GM19239 (cell line): ENCODE measurements at regions not wholly inside any gene's neighbourhood (a gene's known extent, or its start where the extent isn't known, plus 50 kb on each side); places are given as distances from the start of the nearest gene placed in this dataset.

ENCODE experiments used
- DNase-seq: peaks from one replicate; pipeline ENCODE4 v3.0.0; 2011; ENCODE audit warnings: low spot score; ENCODE audit not compliant: insufficient read length
- FAIRE-seq: peaks from 2 replicates; lab custom pipeline; 2011; peaks lifted over from hg19 to GRCh38; lab: Jason Lieb, UNC

DNA sequence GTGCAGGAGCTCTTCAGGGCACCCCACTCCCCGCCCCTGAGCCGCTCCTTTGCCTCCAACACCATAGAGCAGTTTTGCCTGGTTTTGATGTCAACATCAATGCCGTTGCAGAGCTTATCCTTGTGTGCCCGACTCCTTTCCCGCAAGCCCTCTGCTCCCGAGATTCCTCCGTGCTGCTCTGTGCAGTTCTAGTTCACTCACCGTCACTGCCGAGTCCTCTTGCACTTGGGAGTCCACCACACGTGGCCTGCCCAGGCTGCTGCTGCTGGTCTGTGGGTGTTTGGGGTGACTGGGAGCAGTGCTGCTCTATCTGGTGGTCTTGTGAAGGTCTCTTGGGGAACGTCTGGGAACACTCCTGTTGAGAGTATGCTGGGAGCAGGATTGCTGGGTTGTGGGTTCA is 63.8 kb upstream of the ANO1 start:
- no peak for DNase-seq
- no peak for FAIRE-seq

DNA sequence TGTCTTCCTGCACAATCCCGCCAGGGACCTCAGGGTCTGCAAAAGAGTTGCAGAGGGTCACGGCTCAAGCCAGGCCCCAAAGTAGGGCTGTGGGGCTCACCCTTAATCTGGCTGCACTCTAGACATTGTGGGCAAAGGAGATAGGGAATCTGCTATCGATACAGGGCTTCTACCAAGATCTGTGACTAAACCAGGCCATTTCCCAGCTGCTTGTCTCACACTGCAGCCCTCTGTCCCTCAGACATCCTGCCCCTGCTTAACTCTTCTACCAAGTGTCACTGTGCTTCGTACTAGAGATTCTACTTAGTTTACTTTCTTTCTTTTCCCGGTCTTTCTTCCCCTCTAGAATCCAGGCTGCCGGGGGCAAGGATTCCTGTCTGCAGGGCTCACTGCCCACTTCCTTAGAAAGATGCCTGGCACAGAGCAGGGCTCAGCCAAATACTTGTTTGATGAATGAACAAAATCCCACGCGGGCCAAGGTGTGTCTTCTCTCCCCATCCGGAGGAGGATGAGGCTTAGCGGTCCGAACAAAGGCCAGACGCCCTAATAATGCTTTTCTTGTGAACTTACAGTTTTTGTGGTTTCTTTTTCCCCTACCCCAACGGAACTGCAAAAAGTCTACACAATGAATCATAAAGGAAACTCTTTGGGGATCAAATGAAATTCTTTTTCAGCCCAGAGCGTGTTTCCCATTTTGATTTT is 61.3 kb upstream of the ANO1 start:
- FAIRE-seq = no peak
- DNase-seq = no peak

DNA sequence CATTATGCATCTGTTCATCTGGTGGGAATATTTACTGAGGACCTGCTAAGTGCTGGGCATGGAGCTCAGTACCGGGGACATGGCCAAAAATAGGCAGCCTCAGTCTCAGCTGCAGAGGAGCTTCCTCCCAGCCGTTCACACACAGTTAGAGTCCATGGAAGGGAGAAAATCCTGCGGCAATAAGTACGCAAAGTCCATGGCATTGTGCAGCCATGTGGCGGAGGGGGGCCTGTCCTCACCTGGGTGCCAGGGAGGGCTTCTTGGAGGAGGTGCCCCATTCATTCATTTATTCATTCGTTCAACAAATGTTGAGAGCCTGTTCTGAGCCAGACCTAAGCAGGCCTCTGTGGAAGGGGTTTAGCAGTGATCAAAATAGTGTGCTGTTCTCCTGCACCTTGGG is 59.3 kb upstream of the ANO1 start:
- FAIRE-seq = no peak
- DNase-seq = no peak

DNA sequence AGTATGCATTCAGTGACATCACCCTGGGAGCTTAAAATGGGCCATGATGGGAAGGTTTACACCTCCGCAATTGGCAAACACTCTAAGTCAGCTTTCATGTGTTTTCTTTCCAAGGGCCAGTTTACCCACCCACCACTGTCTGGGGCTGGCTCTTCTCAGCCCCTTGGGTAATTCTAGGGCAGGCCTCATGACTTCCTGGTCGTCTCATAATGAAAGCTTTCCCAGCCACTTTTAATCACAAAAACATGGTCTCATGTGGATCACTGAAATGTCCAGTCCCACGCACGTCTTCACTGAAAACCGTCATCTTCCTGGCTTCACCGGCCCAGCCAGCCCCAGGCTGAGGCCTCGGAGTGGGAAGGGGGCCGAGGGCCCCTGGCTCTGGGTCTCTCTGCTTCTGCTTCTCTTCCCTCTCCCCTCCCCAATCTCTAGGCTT is 58.5 kb upstream of the ANO1 start:
- FAIRE-seq = no peak
- no peak for DNase-seq

DNA sequence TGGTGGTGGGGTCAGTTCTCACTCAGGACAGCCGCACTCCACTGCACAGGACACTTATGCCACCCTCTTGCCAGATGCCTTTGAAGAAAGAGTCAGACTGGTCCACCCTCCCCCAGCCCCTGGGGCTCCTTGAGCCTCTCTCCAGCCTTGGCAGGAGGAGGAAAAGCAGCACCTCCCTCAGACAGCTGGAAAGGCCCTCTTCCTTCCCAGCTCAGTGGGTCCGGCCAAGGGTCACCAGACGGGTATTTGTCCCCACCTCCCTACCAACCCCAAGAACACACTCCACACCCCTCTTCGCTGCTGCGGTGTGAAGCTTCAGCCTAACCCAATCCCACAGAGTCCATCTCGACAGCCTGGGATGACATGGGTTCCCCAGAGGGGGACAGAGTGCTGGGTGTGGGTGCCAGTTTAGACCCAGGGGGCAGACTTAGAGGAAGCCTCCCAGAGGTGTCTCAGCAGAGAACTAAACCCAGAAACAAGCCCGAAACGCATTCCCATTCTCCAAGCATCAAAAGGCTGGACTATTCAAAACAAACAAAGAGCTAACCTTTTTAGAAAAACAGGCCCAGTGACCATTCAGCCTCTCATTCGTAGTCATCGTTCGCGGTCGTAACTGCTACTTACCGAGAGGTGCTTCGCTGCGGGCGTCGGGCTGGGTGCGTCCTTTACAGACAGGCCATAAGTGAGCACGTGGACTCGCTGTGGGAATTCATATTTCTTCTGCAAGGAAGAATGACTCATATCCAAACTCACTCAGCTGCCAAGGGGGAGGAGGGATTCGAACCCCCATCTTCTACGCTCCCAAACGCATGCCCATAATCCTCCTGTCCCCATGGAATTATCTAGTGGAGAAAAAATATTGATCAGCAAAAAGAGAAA is 57.5 kb upstream of the ANO1 start:
- FAIRE-seq = no peak
- no peak for DNase-seq

DNA sequence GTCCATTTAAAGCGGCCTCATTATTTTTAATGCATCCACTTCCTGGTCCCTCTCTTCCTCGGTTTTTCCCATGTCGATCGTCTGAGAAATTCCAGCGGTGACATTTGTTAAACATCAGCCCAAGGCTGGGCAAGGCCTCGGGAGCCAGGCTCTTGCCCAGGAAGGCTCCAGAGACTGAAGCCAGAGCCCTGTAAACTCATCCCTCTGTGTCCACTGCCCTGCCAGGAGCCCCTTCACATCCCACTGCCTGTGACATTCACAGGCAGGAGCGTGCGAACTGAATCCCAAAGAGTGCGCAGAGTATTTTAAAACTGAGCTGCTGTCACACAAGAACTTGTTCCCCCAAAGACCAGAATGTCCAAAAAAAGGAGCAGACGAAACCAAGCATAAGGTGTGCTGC is 56.5 kb upstream of the ANO1 start:
- DNase-seq (no peak), FAIRE-seq (no peak)

DNA sequence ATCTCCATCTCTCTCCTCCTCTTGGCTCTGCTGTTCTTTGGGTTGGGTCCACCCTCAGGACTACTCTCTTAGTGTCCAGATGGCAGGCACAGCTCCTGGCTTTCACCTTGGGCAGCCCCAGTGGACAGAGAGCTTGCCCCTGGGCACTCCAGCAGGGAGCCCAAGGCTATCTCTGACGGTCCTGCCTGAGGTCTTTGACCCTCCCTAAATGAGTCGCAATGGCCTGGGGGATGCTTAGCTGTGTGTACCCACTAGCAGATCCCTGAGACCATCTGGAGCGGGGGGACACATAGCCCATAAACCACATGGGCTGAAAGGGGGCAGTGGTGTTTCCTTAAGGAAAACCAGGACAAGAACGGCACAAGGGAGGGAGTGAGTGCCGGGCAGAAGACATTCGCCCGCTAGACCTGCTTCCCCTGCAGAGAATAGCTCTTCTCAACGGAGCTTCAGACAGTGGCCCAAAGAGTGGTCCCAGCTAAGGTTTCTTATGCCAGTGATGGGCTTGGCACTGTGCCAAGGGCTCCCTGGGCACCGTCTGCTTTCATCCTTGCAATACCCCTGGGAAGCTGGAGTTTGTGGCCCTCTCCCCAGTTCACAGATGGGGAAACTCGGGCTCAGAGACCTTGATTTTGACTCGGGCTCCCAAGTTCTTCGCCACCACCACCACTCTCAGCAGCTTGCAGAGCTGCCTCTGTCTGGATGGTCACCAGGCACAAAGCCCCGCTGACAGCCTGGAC is 53.9 kb upstream of the ANO1 start:
- DNase-seq (no peak), FAIRE-seq (no peak)

DNA sequence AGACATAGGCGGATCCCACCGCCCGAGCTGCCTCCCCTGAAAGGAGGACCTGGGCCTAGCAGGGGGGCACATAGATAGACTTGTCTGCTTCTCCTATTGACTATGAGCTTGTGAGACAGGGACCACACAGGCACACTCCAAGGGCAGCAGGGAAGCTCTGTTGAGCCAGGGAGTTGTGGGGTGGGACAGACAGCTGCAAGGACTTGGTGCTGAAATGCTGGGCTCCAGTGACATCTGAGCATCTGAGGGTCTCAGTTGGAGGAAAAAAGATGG is 53.4 kb upstream of the ANO1 start:
- FAIRE-seq (no peak), DNase-seq (no peak)

DNA sequence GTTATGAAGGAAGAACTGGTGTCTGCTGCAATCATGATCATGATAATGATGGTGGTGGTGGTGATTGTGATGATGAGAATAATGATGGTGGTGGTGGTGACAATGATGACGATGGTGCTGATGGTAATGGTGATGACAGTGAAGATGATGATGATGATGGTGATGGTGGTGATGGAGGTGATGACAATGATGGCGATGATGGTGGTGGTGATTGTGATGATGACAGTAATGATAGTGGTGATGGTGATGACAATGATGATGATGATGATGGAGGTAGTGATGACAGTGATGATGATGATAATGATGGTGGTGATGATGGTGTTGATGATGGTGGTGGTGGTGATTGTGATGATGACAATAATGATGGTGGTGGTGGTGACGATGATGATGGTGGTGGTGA is 52.8 kb upstream of the ANO1 start:
- FAIRE-seq (no peak), DNase-seq (no peak)

DNA sequence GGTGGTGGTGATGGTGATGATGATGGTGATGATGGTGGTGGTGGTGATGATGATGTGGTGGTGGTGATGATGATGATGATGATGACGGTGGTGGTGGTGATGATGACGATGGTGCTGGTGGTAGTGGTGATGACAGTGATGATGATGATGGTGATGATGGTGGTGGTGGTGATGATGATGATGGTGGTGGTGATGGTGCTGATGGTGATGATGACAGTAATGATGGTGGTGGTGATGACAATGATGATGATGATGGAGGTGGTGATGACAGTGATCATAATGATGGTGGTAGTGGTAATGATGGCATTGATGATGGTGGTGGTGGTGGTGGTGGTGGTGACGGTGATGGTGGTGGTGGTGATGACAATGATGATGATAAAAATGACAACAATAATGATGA is 52.1 kb upstream of the ANO1 start:
- DNase-seq (no peak), FAIRE-seq (no peak)

DNA sequence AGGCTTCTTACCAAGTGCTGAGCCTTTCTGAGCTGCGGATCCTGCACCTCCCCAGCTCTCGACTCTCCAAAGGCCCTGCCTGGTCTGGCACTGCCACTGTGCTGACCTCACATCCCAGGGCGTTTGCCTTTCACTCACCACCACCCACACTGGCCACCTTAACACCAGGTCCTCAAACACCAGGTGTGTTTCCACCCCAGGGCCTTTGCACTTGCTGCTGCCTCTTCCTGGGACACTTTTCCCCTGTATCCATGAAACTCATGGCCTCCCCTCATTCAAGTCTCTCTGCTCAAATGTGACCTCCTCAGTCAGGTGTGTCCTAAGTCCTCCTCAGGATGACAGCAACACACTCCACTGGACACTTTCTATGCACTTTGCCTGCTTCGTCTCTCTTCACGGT is 51.4 kb upstream of the ANO1 start:
- FAIRE-seq (no peak), DNase-seq (no peak)

DNA sequence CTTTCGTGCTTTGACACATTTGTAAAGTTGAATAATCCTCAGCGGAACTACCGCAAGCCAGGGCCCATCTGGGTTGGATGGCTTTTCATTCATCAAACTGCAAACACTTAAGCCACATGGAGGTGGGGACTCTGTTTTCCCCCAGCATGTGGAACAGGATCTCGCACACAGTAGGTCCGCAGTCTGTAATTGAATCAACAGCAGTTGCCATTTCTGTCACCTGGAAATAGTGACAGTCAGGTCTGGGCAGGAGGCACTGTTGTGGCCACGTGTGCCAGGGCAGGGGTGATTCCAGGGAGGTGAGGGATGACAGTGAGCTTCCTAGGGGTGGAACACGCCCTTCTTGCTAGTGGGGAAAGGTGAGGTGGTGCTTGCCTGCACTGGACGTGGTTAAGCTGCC is 50.7 kb upstream of the ANO1 start:
- FAIRE-seq (no peak), DNase-seq (no peak)

DNA sequence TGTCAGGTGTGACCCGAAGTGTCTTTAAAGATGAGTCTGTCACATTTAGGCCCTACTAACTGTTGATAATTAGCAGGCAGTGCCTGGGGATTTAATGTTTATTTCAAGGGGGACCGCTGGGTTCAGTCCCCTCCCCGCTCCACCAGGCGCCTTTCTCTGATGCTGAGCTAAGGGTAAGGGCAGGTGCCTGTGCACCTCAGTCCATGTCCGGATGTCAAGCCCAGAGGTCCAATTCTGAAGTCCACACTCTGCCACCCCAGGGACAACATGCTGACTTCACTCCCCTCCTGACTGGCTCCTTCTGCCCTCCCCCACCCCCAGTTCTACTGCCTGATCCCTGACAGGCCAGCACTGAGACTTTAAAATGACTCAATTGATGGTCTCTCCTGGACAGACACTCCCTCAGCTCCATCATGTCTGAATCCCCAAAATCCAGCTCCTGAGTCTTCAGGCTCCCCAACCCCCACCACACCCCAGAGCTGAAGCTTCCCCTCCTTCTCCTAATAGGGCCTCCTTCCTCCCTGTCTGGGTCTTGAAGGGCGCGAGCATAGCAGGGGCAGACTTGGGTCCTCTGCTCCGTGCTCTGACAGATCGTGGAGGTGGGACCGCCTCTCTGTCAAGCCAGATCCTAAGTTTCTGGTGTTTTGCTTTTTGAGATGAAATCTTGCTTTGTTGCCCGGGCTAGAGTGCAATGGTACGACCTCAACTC is 49.8 kb upstream of the ANO1 start:
- DNase-seq = no peak
- no peak for FAIRE-seq
